IMR-90 (cell line): ENCODE measurements at regions not wholly inside any gene's neighbourhood (a gene's known extent, or its start where the extent isn't known, plus 50 kb on each side); places are given as distances from the start of the nearest gene placed in this dataset.

ENCODE experiments used
- ATAC-seq: fragments of 200-7000 bp; cut with Tn5 transposase; 2 replicates; pipeline ENCODE4 v1.9.1; 2020; ENCODE audit warnings: low read depth, mild to moderate bottlenecking, moderate library complexity
- BruUV-seq: library from RNA; stranded (reverse); fragments of 400-500 nt; replicated peaks from 2 replicates; lab custom pipeline; 2021; lab: Mats Ljungman, UMichigan
- CTCF ChIA-PET: fragments of 300-600 bp; formaldehyde crosslinking; extraction: SDS; loops from one replicate; lab custom pipeline; 2021; ENCODE audit warnings: antibody characterized with exemption; lab: Yijun Ruan, JAX
- POLR2A ChIA-PET: fragments of 300-600 bp; sonication (Branson Sonifier 250); formaldehyde crosslinking; loops from one replicate; lab custom pipeline; 2022; ENCODE audit warnings: antibody characterized with exemption; ENCODE audit not compliant: unreplicated experiment; lab: Charles Lee
- DNase-seq: peaks from one replicate; pipeline ENCODE4 v3.0.0; 2013
- H2AFZ ChIP-seq: replicated peaks from 2 replicates; pipeline ENCODE3; 2013; ENCODE audit warnings: low read length, mild to moderate bottlenecking; ENCODE audit not compliant: poor library complexity
- H2AK5ac ChIP-seq: 2 replicates; pipeline ENCODE4 v1.6.1; 2013; ENCODE audit warnings: low read depth, low read length, inconsistent platforms
- H2AK9ac ChIP-seq: replicated peaks from 2 replicates; pipeline ENCODE3; 2013; ENCODE audit warnings: mild to moderate bottlenecking, low read depth, low read length, moderate library complexity; ENCODE audit not compliant: poor library complexity
- H2BK120ac ChIP-seq: 2 replicates; pipeline ENCODE4 v1.6.1; 2013; ENCODE audit warnings: low read depth, low read length, inconsistent platforms
- H2BK15ac ChIP-seq: 3 replicates; pipeline ENCODE4 v1.6.1; 2013; ENCODE audit warnings: low read depth, low read length, inconsistent platforms
- H2BK20ac ChIP-seq: 2 replicates; pipeline ENCODE4 v1.6.1; 2013; ENCODE audit warnings: low read depth, mild to moderate bottlenecking, inconsistent platforms, low read length, moderate library complexity
- H2BK5ac ChIP-seq: 2 replicates; pipeline ENCODE4 v1.6.1; 2013; ENCODE audit warnings: mild to moderate bottlenecking, low read depth, low read length, inconsistent platforms; ENCODE audit not compliant: poor library complexity, severe bottlenecking
- H3K14ac ChIP-seq: replicated peaks from 2 replicates; pipeline ENCODE4 v1.6.1; 2013; ENCODE audit warnings: low read depth, low read length, inconsistent platforms
- H3K18ac ChIP-seq: 2 replicates; pipeline ENCODE4 v1.6.1; 2013; ENCODE audit warnings: low read depth, low read length, control low read depth
- H3K23ac ChIP-seq: 2 replicates; pipeline ENCODE4 v1.6.1; 2013; ENCODE audit warnings: low read depth, low read length, inconsistent platforms
- H3K27ac ChIP-seq: 2 replicates; pipeline ENCODE4 v1.5.1; 2013; ENCODE audit warnings: mild to moderate bottlenecking, control low read depth, low read length; ENCODE audit not compliant: insufficient read depth
- H3K27me3 ChIP-seq: 2 replicates; pipeline ENCODE4 v1.6.1; 2013; ENCODE audit warnings: low read length; ENCODE audit not compliant: control insufficient read depth, insufficient read depth
- H3K36me3 ChIP-seq: 2 replicates; pipeline ENCODE4 v1.6.1; 2013; ENCODE audit warnings: low read length, mixed read lengths; ENCODE audit not compliant: control insufficient read depth, insufficient read depth
- H3K4ac ChIP-seq: 2 replicates; pipeline ENCODE4 v1.6.1; 2013; ENCODE audit warnings: low read depth, low read length, inconsistent platforms
- H3K4me1 ChIP-seq: 2 replicates; pipeline ENCODE4 v1.6.1; 2013; ENCODE audit warnings: low read length, mixed read lengths; ENCODE audit not compliant: control insufficient read depth, insufficient read depth
- H3K4me2 ChIP-seq: 2 replicates; pipeline ENCODE4 v1.6.1; 2013; ENCODE audit warnings: low read depth, mild to moderate bottlenecking, control low read depth, low read length, moderate library complexity
- H3K4me3 ChIP-seq: 2 replicates; pipeline ENCODE4 v1.5.1; 2013; ENCODE audit warnings: low read depth, mild to moderate bottlenecking, control low read depth, low read length, moderate library complexity; ENCODE audit not compliant: insufficient read depth
- H3K56ac ChIP-seq: 2 replicates; pipeline ENCODE4 v1.6.1; 2013; ENCODE audit warnings: low read length, inconsistent platforms; ENCODE audit not compliant: insufficient read depth; ENCODE audit errors: extremely low read depth
- H3K79me1 ChIP-seq, 2 experiments: 2 replicates each; pipeline ENCODE4 v1.6.1; 2013; ENCODE audit warnings: low read length in 2 of 2, inconsistent platforms in 1 of 2, low read depth in 1 of 2
- H3K9ac ChIP-seq: 2 replicates; pipeline ENCODE4 v1.6.1; 2013; ENCODE audit warnings: low read depth, low read length, control low read depth
- H3K9me1 ChIP-seq: 2 replicates; pipeline ENCODE4 v1.6.1; 2013; ENCODE audit warnings: low read length, inconsistent platforms; ENCODE audit not compliant: insufficient read depth
- H3K9me3 ChIP-seq: 2 replicates; pipeline ENCODE4 v1.6.1; 2013; ENCODE audit warnings: low read length; ENCODE audit not compliant: control insufficient read depth, insufficient read depth
- H4K20me1 ChIP-seq: 2 replicates; pipeline ENCODE4 v1.6.1; 2013; ENCODE audit warnings: low read length, inconsistent platforms; ENCODE audit not compliant: insufficient read depth
- H4K5ac ChIP-seq: 2 replicates; pipeline ENCODE4 v1.6.1; 2013; ENCODE audit warnings: mild to moderate bottlenecking, low read depth, low read length, control low read depth
- H4K8ac ChIP-seq, 2 experiments: 2 replicates each; pipeline ENCODE4 v1.6.1; 2013; ENCODE audit warnings: low read depth in 2 of 2, low read length in 2 of 2, control low read depth in 1 of 2, inconsistent platforms in 1 of 2
- H4K91ac ChIP-seq: 2 replicates; pipeline ENCODE4 v1.6.1; 2013; ENCODE audit warnings: low read depth, low read length, inconsistent platforms; ENCODE audit not compliant: insufficient read depth
- BHLHE40 ChIP-seq: fragments of 150-350 bp; IDR thresholded peaks from 2 replicates; pipeline ENCODE4 v1.6.1; 2016; ENCODE audit warnings: mild to moderate bottlenecking, low read depth, low read length
- CEBPB ChIP-seq: IDR thresholded peaks from 2 replicates; pipeline ENCODE4 v1.6.1; 2012; ENCODE audit warnings: low read depth, low read length, improper control_type of control experiment
- FOS ChIP-seq: fragments of 150-350 bp; IDR thresholded peaks from 2 replicates; pipeline ENCODE4 v1.6.1; 2016; ENCODE audit warnings: low read depth, low read length
- MAFK ChIP-seq: IDR thresholded peaks from 2 replicates; pipeline ENCODE4 v1.6.1; 2012; ENCODE audit warnings: low read depth, low read length, improper control_type of control experiment
- MAZ ChIP-seq: IDR thresholded peaks from 2 replicates; pipeline ENCODE4 v1.6.1; 2012; ENCODE audit warnings: low read depth, mild to moderate bottlenecking, low read length, improper control_type of control experiment, moderate library complexity, borderline replicate concordance
- MXI1 ChIP-seq: IDR thresholded peaks from 2 replicates; pipeline ENCODE4 v1.6.1; 2012; ENCODE audit warnings: low read depth, mild to moderate bottlenecking, low read length, moderate library complexity, borderline replicate concordance
- NFE2L2 ChIP-seq: fragments of 150-350 bp; IDR thresholded peaks from 2 replicates; pipeline ENCODE4 v1.6.1; 2016; ENCODE audit warnings: low read depth, mild to moderate bottlenecking, low read length
- POLR2A ChIP-seq: IDR thresholded peaks from 2 replicates; pipeline ENCODE4 v1.6.1; 2012; ENCODE audit warnings: mild to moderate bottlenecking, low read depth, low read length
- RCOR1 ChIP-seq: IDR thresholded peaks from 2 replicates; pipeline ENCODE4 v1.6.1; 2012; ENCODE audit warnings: mild to moderate bottlenecking, low read length, improper control_type of control experiment; ENCODE audit not compliant: insufficient replicate concordance
- USF2 ChIP-seq: fragments of 150-350 bp; IDR thresholded peaks from 2 replicates; pipeline ENCODE4 v1.6.1; 2017; ENCODE audit warnings: mild to moderate bottlenecking, antibody characterized with exemption, low read length, low read depth
- WGBS, 2 experiments: methylation state at CpG; one replicate each; pipeline versions ENCODE4 v1.1.5 to v1.1.7; 2013; ENCODE audit warnings: missing lambda C conversion rate in 2 of 2; ENCODE audit not compliant: insufficient read length in 1 of 2; ENCODE audit errors: extremely low coverage in 2 of 2; 5-methylcytosine and 5-hydroxymethylcytosine counted together
- dilution Hi-C: fragments of 300-500 bp; cut with HindIII; formaldehyde crosslinking; loops from one replicate; pipeline ENCODE4 v1.14.3; 2018; ENCODE audit warnings: low sequenced_read_pairs; ENCODE audit not compliant: unreplicated experiment
- in situ Hi-C: fragments of 300-500 bp; cut with MboI; formaldehyde crosslinking; loops from 3 replicates; pipeline ENCODE4 v1.14.3; 2019; ENCODE audit warnings: low sequenced_read_pairs, inconsistent platforms, mixed read lengths
- intact Hi-C: fragments of 100-400 bp; cut with micrococcal nuclease; formaldehyde crosslinking; loops from 2 replicates; pipeline ENCODE4 v1.10.0; 2022

DNA sequence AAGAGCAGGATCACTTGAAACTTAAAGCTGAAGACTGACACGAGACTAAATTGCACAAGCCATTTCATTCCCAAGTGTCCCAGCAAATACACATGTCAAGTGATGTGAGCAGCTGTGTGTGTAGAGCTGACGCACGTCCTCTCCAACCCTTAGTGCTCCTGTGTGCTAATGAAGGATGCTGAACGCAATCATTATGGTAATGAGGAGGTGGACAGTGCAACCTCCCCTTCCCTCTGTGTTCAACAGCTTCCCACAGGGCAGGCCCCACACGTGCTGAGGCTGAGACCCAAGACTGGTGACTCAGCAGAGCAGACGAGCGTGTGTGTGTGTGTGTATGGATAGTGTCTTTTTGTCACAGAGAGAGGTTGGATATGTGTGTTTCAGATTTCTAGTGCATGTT, 702.1 kb downstream of the SEMA5A start:
- H3K23ac ChIP-seq, result peak overlapping the region; percentile 75
- CTCF ChIA-PET, result interaction anchor here (1.5 to 1.6 kb wide), 2 partner anchors 11 to 87 kb away, joined by 3 to 10 read pairs; no protein-coding TSS in a partner anchor
- H2AK9ac ChIP-seq, result peak overlapping the region; percentile 85
- peak overlapping the region; percentile 1 to 87; a peak in 3 of 4 replicates for H4K8ac ChIP-seq
- H4K20me1 ChIP-seq, result no peaks in the 10 kb centered on the region
- 0 out of 2 replicates have a peak, but pooled peaks have one; percentile 27 for TF ChIP-seq MAZ
- TF ChIP-seq USF2, result peak; percentile 80
- TF ChIP-seq NFE2L2, result peak; percentile 75
- peak; percentile 79; the same call in 1 of the 2 replicates for TF ChIP-seq MXI1
- TF ChIP-seq BHLHE40, result peak; percentile 98
- TF ChIP-seq POLR2A, result no peak
- no peak for TF ChIP-seq RCOR1
- TF ChIP-seq FOS, result peak; percentile 54
- TF ChIP-seq MAFK, result peak; percentile 61; the same call in 1 of the 2 replicates
- TF ChIP-seq CEBPB, result peak; percentile 19; the same call in 1 of the 2 replicates
- H3K56ac ChIP-seq, result peak overlapping the region; percentile 5; the same call in 1 of the 2 replicates
- DNase-seq, result peak; percentile 85
- H3K4me3 ChIP-seq, result no peak overlapping the region
- H3K14ac ChIP-seq, result peak overlapping the region; percentile 85
- H3K27me3 ChIP-seq, result no peaks in the 10 kb centered on the region
- H3K9ac ChIP-seq, result no peak overlapping the region
- intact Hi-C loops, result loop anchor here (1.0 to 10.0 kb wide), 3 partner anchors 26 to 919 kb away; no protein-coding TSS in a partner anchor
- dilution Hi-C loops, result no loop called here
- peak overlapping the region; percentile 67; the same call in 1 of the 2 replicates for H2AK5ac ChIP-seq
- no peaks in the 10 kb centered on the region for H3K36me3 ChIP-seq
- H2BK120ac ChIP-seq, result peak overlapping the region; percentile 96
- H4K91ac ChIP-seq, result peak overlapping the region; percentile 84
- H3K27ac ChIP-seq, result peak overlapping the region; percentile 36
- peak overlapping the region; percentile 86 for H3K18ac ChIP-seq
- H2AFZ ChIP-seq, result peak overlapping the region; percentile 84
- H2BK5ac ChIP-seq, result peak overlapping the region; percentile 72
- H3K4me2 ChIP-seq, result no peak overlapping the region; the same call in 1 of the 2 replicates
- H4K5ac ChIP-seq, result peak overlapping the region; percentile 54
- peaks cover 18% of the 10 kb centered on the region for H3K4me1 ChIP-seq
- 4% methylated on average over 3 of the region's 7 CpGs; no CpG with 5 or more reads in 1 of the 2 experiments for WGBS, 2 experiments
- H2BK20ac ChIP-seq, result peak overlapping the region; percentile 96
- POLR2A ChIA-PET, result no interaction called here
- peak overlapping the region; percentile 69; the same call in 2 of the 3 replicates for H2BK15ac ChIP-seq
- no TSS peak for BruUV-seq
- no peaks in the 10 kb centered on the region for H3K79me1 ChIP-seq
- H3K9me3 ChIP-seq, result no peaks in the 10 kb centered on the region; the same call in 1 of the 2 replicates
- H3K4ac ChIP-seq, result peak overlapping the region; percentile 93
- peak; percentile 74 for ATAC-seq
- peaks cover 22% of the 10 kb centered on the region for H3K9me1 ChIP-seq
- in situ Hi-C loops, result no loop called here
